ENCODE measurements at regions not wholly inside any gene's neighbourhood (a gene's known extent, or its start where the extent isn't known, plus 50 kb on each side); places are given as distances from the start of the nearest gene placed in this dataset.

DNA sequence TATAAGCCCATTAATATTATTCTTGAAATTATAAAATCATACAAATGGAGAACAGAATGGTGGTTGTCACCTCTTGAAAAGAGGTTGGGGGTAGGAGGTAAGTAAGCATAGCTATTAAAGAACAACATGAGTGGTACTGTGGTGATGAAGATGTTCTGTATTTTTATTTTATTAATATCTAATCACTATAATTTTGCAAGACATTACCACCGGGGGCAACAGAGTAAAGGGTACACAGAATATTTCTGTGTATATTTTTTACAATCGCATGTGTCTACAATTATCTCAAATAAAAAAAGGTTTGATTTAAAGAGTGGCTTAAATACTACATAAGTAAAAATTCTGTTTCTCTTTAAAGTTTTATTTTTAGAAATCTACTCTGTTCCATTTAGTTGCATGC, 557.8 kb downstream of the NXPH1 start:
- TF ChIP-seq, protein P1, sequence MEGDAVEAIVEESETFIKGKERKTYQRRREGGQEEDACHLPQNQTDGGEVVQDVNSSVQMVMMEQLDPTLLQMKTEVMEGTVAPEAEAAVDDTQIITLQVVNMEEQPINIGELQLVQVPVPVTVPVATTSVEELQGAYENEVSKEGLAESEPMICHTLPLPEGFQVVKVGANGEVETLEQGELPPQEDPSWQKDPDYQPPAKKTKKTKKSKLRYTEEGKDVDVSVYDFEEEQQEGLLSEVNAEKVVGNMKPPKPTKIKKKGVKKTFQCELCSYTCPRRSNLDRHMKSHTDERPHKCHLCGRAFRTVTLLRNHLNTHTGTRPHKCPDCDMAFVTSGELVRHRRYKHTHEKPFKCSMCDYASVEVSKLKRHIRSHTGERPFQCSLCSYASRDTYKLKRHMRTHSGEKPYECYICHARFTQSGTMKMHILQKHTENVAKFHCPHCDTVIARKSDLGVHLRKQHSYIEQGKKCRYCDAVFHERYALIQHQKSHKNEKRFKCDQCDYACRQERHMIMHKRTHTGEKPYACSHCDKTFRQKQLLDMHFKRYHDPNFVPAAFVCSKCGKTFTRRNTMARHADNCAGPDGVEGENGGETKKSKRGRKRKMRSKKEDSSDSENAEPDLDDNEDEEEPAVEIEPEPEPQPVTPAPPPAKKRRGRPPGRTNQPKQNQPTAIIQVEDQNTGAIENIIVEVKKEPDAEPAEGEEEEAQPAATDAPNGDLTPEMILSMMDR (IDR thresholded peaks at IDR 0.05): no peak
- no peak for TF ChIP-seq POLR2A (IDR thresholded peaks at IDR 0.05)
- no peak for TF ChIP-seq POLR2AphosphoS5 (IDR thresholded peaks at IDR 0.05)
